T1000 (cell line): ENCODE measurements at regions not wholly inside any gene's neighbourhood (a gene's known extent, or its start where the extent isn't known, plus 50 kb on each side); places are given as distances from the start of the nearest gene placed in this dataset.

Experiments used
- DNase-seq: peaks from one replicate; lab custom pipeline; 2025; ENCODE audit warnings: mixed read lengths; lab: John Stamatoyannopoulos, UW

DNA sequence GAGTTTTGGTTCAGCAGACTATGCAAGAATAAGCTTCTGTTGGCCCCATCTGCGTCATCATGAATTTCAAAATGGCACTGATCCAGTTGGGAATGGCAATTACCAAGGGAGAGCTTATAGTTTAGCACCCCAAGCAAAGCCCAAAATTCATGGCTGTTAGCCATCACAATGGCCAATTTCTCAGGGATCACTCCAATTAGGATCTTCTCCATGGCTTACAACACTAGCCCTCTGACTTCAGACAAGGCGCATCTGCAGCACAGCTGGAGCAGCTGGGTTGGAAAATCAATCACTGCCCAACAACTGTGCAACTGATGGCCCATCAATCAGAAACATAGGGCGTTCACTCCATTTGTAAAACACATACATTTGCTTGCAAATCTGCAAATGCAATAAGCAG, 273.6 kb downstream of the SRBD1 start:
- DNase-seq, result no peak

GRCh38 chr2:45334205-45334604, 276.9 kb downstream of the SRBD1 start:
- DNase-seq, result no peak

GRCh38 chr2:45332567-45332966, 278.5 kb downstream of the SRBD1 start:
- DNase-seq, result no peak

- DNase-seq, result no peak
Observed at GRCh38 chr2:45332094-45332493, 279.0 kb downstream of the SRBD1 start.

DNA sequence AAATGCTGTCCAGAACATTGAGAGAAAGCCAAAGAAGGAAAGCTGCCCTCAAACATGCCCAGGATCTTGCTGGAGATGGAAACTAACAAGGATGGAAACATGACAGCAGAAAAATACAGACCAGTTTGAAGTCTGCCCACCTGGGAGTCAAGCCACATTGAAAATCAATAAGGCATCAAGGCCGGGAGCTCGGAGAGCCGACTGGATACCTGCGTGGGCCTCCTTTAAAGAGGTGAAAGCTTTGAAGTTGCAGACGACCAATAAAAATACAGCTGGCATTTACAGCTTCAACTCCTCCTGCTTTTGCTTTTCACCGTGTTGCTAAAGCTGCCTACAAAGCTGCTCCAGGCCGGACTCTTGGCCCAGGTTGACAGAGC, 279.7 kb downstream of the SRBD1 start:
- no peak for DNase-seq

- no peak for DNase-seq
Observed at GRCh38 chr2:45330637-45331409, 280.2 kb downstream of the SRBD1 start.

DNA sequence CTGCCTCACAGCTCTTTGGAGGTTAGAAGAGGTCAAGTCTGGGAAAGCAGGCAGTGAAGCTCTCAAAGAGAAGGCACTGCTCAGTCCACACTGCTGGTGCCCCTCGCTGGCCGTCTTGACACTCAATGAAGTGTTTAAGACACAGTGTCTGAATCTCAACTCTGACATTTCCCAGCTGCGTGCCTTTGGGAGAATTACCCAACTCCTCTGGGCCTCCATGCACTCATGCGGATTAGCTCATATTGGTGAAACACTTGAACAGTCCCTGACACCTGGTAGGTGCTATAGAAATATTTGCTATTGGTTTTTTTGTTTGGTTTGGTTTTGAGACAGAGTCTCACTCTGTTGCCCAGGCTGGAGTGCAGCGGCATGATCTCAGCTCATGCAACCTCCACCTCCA, 281.0 kb downstream of the SRBD1 start:
- DNase-seq, result no peak

DNA sequence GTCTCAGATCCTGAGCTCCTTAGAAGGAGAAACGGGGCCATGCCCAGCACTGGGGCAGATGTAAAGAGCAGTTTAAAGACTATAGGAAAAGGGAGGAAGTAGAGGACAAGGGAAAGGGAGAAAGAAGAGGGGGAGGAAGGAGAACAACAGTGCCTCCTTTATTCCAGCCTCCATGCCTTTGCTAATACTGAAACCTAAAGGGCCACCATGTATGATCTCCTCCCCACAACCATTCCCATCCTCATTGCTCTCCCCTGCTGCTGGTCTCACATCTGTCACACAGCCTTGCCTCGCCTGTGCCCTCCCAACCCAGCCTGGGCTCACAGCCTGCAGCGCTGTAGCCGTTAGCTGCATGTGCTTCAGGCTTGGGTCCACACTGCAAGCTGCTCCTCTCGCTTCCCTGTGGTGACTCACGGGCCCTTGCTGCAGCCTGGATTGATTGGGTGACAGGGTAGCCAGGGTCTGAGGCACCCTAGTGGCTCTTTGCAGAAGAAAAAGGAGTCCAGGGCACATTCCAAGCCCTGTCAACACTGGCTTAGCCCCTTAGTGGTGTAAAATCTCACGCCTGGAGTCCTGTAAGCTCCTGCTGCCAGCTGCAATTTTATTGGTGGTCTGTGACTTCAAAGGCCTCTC, 281.9 kb downstream of the SRBD1 start:
- no peak for DNase-seq

GRCh38 chr2:45328264-45328870, 282.7 kb downstream of the SRBD1 start:
- DNase-seq, result no peak

GRCh38 chr2:45323344-45323743, 287.7 kb downstream of the SRBD1 start:
- DNase-seq, result no peak

GRCh38 chr2:45320956-45321355, 290.1 kb downstream of the SRBD1 start:
- DNase-seq, result no peak

DNA sequence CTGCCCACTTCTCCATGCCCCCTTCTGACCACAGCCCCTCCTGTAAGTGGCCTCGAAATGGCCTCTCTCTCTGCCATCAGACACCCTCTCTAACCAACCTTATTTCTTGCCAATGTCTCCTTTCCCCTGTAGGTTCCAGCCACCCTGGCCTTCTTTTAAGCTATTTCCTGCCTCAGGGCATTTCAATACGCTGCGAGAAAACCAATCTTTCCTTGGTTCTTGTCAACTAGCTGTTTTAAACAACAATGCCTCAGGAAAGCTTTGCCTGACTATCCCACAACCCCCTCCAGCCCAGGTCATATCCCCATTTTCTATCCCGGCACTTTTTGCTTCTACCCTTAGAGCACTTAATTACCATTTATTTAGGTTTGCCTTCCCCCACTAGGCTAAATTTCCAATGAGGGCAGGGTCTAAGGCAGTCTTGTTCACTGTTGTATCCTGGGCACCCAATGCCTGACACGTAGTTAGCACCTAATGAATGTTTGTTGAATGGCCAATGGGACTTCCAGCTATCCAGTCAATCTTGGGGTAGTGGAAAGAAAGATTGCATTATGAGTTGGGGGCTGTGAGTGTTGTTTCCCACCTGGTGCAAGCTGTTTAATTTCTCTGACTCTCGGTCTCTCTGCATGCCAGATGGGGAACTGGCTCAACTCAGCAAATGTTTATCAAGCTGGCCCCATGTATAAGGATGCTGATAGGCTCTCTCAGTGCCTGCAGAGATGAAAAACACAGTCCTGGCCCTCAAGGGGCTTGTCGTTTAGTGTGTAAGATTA, 291.2 kb downstream of the SRBD1 start:
- DNase-seq, result no peak

DNA sequence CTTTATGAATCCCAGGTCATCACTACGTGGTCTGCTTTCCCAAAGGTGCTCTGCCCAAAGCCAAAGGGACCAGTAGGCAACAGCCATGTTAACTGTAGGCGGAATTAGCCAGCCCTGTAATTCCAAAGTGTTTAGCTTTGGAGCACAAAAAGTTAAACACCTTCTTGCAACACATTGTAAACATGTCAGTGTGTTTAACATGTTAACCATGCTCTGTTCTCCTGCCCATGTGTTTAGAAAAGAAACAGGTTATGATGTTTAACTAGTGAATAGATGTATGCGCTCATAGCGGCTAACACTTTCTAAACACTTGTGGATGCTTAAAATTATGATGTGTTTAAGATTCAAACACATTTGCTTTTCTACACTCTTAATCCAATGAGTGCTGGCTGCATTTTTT, 292.4 kb downstream of the SRBD1 start:
- no peak for DNase-seq

GRCh38 chr2:45316576-45317338, 294.3 kb downstream of the SRBD1 start:
- DNase-seq, result no peak

DNA sequence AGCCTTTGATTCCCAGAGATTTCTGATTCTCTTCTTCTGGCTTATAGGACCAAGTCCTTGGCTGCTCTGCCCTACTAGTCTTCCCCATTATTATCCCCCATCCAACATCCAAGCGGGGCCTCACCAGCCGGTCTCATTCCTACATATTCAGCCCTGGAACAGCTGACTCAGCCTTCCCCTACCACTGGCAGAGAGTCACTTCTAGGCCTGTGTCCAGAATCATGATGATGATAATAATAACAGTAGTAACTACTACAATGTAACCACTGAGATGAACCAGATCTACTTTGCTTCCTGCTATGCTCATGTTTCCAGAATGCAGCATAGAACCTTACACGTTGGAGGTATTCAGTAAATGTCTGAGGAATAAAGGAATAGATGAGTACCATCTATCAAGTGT, 295.2 kb downstream of the SRBD1 start:
- peak; percentile 9 for DNase-seq

DNA sequence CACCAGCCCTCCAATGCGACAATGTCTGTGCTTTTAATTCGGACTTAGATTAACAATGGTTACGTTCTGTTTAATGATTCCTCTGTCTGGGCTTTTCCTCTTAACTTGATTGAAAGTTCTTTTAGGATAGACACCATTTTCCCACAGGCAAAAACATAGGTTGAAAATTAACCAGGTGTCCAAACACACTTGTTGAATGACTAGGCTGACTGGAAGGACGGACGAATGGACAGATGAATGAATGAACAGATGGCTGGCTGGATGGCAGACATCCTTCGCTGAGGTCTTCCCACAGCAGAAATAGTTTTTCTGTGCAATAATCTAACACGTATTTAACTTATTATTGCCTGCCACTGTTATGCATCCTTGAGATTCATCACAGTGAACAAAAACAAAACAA, 298.8 kb downstream of the SRBD1 start:
- no peak for DNase-seq

DNA sequence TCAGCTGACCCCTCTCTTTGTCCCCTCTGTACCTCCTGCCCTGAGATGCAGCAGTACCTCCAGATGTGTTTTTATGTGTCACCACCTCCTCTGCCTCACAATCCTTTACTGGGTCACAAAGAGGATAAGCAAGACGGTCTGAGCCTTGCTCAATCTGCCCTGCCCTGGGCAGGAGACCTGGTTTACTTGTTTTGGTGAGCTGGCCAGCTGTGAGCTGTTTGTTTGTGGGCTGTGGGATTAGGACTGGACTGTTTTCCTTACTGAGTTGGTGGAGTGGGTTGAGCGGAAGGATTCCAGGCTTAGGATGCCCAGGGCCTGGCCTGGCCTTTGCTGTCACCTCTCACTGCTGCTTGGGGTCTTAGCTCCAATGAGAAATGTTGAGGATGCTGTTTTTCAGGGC, 299.5 kb downstream of the SRBD1 start:
- DNase-seq, result no peak

DNA sequence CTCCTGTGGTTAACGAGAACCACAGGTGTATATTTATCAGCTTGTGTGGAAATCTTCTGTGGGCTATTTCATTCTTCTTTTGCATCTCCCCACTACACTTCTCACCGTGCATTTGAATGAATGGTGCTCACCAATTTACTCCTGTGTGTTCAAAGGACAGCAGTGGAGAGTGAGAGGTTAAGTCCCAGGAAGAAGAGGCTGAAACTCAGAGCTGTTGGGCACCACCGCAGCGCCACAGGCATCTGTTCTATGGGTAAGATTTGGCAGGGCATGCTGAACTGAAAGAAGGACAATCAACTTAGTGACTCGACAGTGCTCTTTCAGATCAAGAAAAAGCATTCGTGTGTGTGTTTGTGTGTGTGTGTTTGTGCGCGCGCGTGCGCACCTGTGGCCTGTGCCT, 297.9 kb upstream of the SIX2 start:
- DNase-seq, result no peak

GRCh38 chr2:45305599-45305998, 296.3 kb upstream of the SIX2 start:
- no peak for DNase-seq

DNA sequence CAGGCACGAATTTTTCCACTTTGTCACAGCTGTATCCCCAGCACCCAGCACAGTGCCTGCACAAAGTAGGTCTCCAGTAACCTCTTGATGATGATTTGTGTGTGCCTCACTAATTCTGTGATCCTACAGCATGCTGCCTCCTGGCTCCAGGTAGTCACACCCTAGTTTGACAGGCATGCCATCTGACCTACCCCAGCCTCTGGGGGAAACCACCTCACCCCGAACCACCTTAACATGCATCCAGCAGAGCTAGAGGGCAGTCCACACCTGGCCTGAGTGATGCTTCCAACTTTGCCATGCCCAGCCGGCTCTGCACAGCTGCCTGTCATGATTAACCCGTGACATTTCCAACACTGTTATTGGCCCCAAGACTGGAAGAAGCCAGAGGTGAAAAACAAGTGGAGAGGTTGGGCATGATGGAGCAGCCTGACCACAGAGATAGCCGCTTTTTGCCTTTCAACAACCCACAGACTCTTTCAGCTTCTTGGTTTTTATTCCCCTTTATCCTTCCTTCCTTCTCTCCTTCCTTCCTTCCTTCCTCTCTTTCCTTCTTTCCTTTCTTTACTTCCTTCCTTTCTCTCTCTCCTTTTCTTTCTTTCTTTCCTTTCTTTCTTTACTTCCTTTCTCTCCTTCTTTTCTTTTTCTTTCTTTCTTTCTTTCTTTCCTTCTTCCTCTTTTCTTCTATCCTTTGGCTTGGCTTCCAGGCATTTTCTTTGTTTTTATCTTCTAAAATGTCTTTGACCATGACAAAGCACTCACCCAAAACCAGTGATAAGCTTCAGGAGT, 294.4 kb upstream of the SIX2 start:
- DNase-seq, result no peak
